HEK293 (cell line): ENCODE measurements at regions not wholly inside any gene's neighbourhood (a gene's known extent, or its start where the extent isn't known, plus 50 kb on each side); places are given as distances from the start of the nearest gene placed in this dataset.
"Not testable (repeated sequence)": the region's sequence is repeated elsewhere in the genome, so short reads cannot be mapped to it uniquely, and the experiment has no call there.

ENCODE experiments used
- CTCF ChIA-PET: fragments of 350-600 bp; formaldehyde crosslinking; extraction: SDS; loops from one replicate; lab custom pipeline; 2021; ENCODE audit warnings: antibody characterized with exemption; lab: Yijun Ruan, JAX
- POLR2A ChIA-PET: fragments of 300-600 bp; formaldehyde crosslinking; extraction: SDS; loops from one replicate; lab custom pipeline; 2020; ENCODE audit warnings: antibody characterized with exemption, inconsistent platforms; lab: Yijun Ruan, JAX
- H3K27ac ChIP-seq: fragments of 200-500 bp; sonication (Bioruptor generic); 2 replicates; pipeline ENCODE4 v1.5.1; 2014; ENCODE audit warnings: low read depth, low read length, control low read depth, inconsistent platforms; ENCODE audit errors: extremely low read depth
- H3K36me3 ChIP-seq, 2 experiments: fragments of 200-500 bp in 1 of 2; sonication (Bioruptor generic) in 1 of 2; 1 replicate in 1 of 2; 2 replicates in 1 of 2; pipeline ENCODE4 v1.5.1; 2014 to 2017; ENCODE audit warnings: inconsistent platforms in 2 of 2, low read length in 2 of 2; ENCODE audit not compliant: control insufficient read depth in 2 of 2, insufficient read depth in 1 of 2
- H3K4me1 ChIP-seq: fragments of 200-500 bp; sonication (Bioruptor generic); 2 replicates; pipeline ENCODE4 v1.5.1; 2014; ENCODE audit warnings: mild to moderate bottlenecking, low read length, inconsistent platforms; ENCODE audit not compliant: control insufficient read depth, insufficient read depth
- H3K4me3 ChIP-seq: 2 replicates; pipeline ENCODE4 v1.5.1; 2011; ENCODE audit warnings: low read depth, mild to moderate bottlenecking, control low read depth, low read length, moderate library complexity
- H3K9me3 ChIP-seq: fragments of 200-500 bp; sonication (Bioruptor generic); 2 replicates; pipeline ENCODE4 v1.5.1; 2014; ENCODE audit warnings: low read depth, low read length, inconsistent platforms; ENCODE audit not compliant: control insufficient read depth, insufficient read depth
- HOXA7 ChIP-seq: sonication (generic); formaldehyde crosslinking; IDR thresholded peaks from 2 replicates; pipeline ENCODE4 v1.8.1; 2022; ENCODE audit warnings: missing genetic modification reagents, borderline replicate concordance
- HOXD13 ChIP-seq: sonication (generic); formaldehyde crosslinking; IDR thresholded peaks from 2 replicates; pipeline ENCODE4 v1.8.0; 2022; ENCODE audit warnings: missing genetic modification reagents, borderline replicate concordance
- KLF10 ChIP-seq: fragments of 450-650 bp; IDR thresholded peaks from 2 replicates; pipeline ENCODE4 v1.5.1; 2018; ENCODE audit warnings: missing biosample characterization, mild to moderate bottlenecking, missing genetic modification characterization
- PRDM6 ChIP-seq: fragments of 450-650 bp; formaldehyde crosslinking; IDR thresholded peaks from 2 replicates; pipeline ENCODE4 v1.5.1; 2017; ENCODE audit warnings: missing biosample characterization, missing genetic modification characterization
- REST ChIP-seq: fragments of 450-650 bp; formaldehyde crosslinking; IDR thresholded peaks from 2 replicates; pipeline ENCODE4 v1.5.1; 2016; ENCODE audit warnings: missing biosample characterization, missing genetic modification characterization
- ZNF140 ChIP-seq: fragments of 450-650 bp; formaldehyde crosslinking; IDR thresholded peaks from 2 replicates; pipeline ENCODE4 v1.5.1; 2016; ENCODE audit warnings: missing biosample characterization, missing genetic modification characterization
- ZNF223 ChIP-seq: fragments of 450-650 bp; formaldehyde crosslinking; IDR thresholded peaks from 2 replicates; pipeline ENCODE4 v1.5.1; 2016; ENCODE audit warnings: missing biosample characterization, missing genetic modification characterization
- ZNF311 ChIP-seq: fragments of 450-650 bp; formaldehyde crosslinking; IDR thresholded peaks from 2 replicates; pipeline ENCODE4 v1.5.1; 2017; ENCODE audit warnings: missing biosample characterization, missing genetic modification characterization, borderline replicate concordance
- ZNF426 ChIP-seq: fragments of 450-650 bp; formaldehyde crosslinking; IDR thresholded peaks from 2 replicates; pipeline ENCODE4 v1.5.1; 2017; ENCODE audit warnings: missing biosample characterization, missing genetic modification characterization, mild to moderate bottlenecking, inconsistent platforms, moderate library complexity
- ZNF555 ChIP-seq: fragments of 450-650 bp; formaldehyde crosslinking; conservative IDR thresholded peaks from 2 replicates; pipeline ENCODE4 v1.5.1; 2017; ENCODE audit warnings: missing biosample characterization, mild to moderate bottlenecking, missing genetic modification characterization, inconsistent platforms
- ZNF560 ChIP-seq: fragments of 450-650 bp; formaldehyde crosslinking; IDR thresholded peaks from 2 replicates; pipeline ENCODE4 v1.5.1; 2017; ENCODE audit warnings: missing biosample characterization, missing genetic modification characterization, borderline replicate concordance
- ZNF610 ChIP-seq: fragments of 450-650 bp; formaldehyde crosslinking; IDR thresholded peaks from 2 replicates; pipeline ENCODE4 v1.5.1; 2016; ENCODE audit warnings: missing biosample characterization, missing genetic modification characterization, borderline replicate concordance
- ZNF623 ChIP-seq: fragments of 450-650 bp; formaldehyde crosslinking; IDR thresholded peaks from 2 replicates; pipeline ENCODE4 v1.5.1; 2016; ENCODE audit warnings: missing biosample characterization, missing genetic modification characterization
- ZXDB ChIP-seq: fragments of 450-650 bp; formaldehyde crosslinking; IDR thresholded peaks from 2 replicates; pipeline ENCODE4 v1.5.1; 2016; ENCODE audit warnings: missing biosample characterization, missing genetic modification characterization
- TF ChIP-seq, protein P1 (sequence below): sonication (generic); formaldehyde crosslinking; IDR thresholded peaks from 2 replicates; pipeline ENCODE4 v1.8.1; 2022; ENCODE audit warnings: mild to moderate bottlenecking, moderate library complexity, missing genetic modification reagents
- TF ChIP-seq, protein P2 (sequence below): fragments of 450-650 bp; formaldehyde crosslinking; IDR thresholded peaks from 2 replicates; pipeline ENCODE4 v1.5.1; 2016; ENCODE audit warnings: missing biosample characterization, missing genetic modification characterization
- TF ChIP-seq, protein P3 (sequence below): fragments of 450-650 bp; formaldehyde crosslinking; conservative IDR thresholded peaks from 2 replicates; pipeline ENCODE4 v1.5.1; 2016; ENCODE audit warnings: low read depth, missing biosample characterization, missing genetic modification characterization
- TF ChIP-seq, protein P4 (sequence below): fragments of 450-650 bp; formaldehyde crosslinking; conservative IDR thresholded peaks from 2 replicates; pipeline ENCODE4 v1.5.1; 2016; ENCODE audit warnings: low read depth, missing biosample characterization, missing genetic modification characterization

GRCh38 chrX:79462458-79462857 lies 95.3 kb upstream of the ITM2A start:
- Histone ChIP-seq H3K4me1 (no peaks in the 10 kb centered on the region), H3K4me3 (no peak overlapping the region), H3K27ac (no peak overlapping the region), H3K9me3 (peaks cover 7% of the 10 kb centered on the region), H3K36me3 (no peaks in the 10 kb centered on the region)
- TF ChIP-seq PRDM6 (no peak), HOXA7 (no peak), ZNF140 (peak; percentile 35; the same call in 1 of the 2 replicates), ZNF311 (tag by site-specific recombination) (no peak), ZNF623 (peak; percentile 58), ZNF555 (tag by site-specific recombination) (peak; percentile 84), ZXDB (tag by site-specific recombination) (0 out of 2 replicates have a peak, but pooled peaks have one; percentile 21), ZNF610 (tag by site-specific recombination) (no peak), REST (tag by site-specific recombination) (0 out of 2 replicates have a peak, but pooled peaks have one; percentile 25), ZNF560 (tag by site-specific recombination) (0 out of 2 replicates have a peak, but pooled peaks have one; percentile 49), ZNF223 (tag by site-specific recombination) (no peak), KLF10 (tag by site-specific recombination) (no peak), ZNF426 (peak; percentile 75), HOXD13 (CRISPR knock-in tag) (no peak)
- TF ChIP-seq, protein P1, sequence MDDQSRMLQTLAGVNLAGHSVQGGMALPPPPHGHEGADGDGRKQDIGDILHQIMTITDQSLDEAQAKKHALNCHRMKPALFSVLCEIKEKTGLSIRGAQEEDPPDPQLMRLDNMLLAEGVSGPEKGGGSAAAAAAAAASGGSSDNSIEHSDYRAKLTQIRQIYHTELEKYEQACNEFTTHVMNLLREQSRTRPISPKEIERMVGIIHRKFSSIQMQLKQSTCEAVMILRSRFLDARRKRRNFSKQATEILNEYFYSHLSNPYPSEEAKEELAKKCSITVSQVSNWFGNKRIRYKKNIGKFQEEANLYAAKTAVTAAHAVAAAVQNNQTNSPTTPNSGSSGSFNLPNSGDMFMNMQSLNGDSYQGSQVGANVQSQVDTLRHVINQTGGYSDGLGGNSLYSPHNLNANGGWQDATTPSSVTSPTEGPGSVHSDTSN (CRISPR knock-in tag) = no peak
- TF ChIP-seq, protein P2, sequence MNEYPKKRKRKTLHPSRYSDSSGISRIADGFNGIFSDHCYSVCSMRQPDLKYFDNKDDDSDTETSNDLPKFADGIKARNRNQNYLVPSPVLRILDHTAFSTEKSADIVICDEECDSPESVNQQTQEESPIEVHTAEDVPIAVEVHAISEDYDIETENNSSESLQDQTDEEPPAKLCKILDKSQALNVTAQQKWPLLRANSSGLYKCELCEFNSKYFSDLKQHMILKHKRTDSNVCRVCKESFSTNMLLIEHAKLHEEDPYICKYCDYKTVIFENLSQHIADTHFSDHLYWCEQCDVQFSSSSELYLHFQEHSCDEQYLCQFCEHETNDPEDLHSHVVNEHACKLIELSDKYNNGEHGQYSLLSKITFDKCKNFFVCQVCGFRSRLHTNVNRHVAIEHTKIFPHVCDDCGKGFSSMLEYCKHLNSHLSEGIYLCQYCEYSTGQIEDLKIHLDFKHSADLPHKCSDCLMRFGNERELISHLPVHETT (tag by site-specific recombination) = no peak
- TF ChIP-seq, protein P3, sequence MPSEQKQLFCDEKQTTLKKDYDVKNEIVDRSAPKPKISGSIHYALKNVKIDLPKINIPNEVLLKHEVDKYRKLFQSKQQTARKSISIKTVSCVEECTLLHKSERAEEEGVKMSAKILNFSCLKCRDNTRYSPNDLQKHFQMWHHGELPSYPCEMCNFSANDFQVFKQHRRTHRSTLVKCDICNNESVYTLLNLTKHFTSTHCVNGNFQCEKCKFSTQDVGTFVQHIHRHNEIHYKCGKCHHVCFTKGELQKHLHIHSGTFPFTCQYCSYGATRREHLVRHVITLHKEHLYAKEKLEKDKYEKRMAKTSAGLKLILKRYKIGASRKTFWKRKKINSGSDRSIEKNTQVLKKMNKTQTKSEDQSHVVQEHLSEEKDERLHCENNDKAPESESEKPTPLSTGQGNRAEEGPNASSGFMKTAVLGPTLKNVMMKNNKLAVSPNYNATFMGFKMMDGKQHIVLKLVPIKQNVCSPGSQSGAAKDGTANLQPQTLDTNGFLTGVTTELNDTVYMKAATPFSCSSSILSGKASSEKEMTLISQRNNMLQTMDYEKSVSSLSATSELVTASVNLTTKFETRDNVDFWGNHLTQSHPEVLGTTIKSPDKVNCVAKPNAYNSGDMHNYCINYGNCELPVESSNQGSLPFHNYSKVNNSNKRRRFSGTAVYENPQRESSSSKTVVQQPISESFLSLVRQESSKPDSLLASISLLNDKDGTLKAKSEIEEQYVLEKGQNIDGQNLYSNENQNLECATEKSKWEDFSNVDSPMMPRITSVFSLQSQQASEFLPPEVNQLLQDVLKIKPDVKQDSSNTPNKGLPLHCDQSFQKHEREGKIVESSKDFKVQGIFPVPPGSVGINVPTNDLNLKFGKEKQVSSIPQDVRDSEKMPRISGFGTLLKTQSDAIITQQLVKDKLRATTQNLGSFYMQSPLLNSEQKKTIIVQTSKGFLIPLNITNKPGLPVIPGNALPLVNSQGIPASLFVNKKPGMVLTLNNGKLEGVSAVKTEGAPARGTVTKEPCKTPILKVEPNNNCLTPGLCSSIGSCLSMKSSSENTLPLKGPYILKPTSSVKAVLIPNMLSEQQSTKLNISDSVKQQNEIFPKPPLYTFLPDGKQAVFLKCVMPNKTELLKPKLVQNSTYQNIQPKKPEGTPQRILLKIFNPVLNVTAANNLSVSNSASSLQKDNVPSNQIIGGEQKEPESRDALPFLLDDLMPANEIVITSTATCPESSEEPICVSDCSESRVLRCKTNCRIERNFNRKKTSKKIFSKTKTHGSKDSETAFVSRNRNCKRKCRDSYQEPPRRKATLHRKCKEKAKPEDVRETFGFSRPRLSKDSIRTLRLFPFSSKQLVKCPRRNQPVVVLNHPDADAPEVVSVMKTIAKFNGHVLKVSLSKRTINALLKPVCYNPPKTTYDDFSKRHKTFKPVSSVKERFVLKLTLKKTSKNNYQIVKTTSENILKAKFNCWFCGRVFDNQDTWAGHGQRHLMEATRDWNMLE (tag by site-specific recombination) = peak; percentile 65; the same call in 1 of the 2 replicates
- TF ChIP-seq, protein P4, sequence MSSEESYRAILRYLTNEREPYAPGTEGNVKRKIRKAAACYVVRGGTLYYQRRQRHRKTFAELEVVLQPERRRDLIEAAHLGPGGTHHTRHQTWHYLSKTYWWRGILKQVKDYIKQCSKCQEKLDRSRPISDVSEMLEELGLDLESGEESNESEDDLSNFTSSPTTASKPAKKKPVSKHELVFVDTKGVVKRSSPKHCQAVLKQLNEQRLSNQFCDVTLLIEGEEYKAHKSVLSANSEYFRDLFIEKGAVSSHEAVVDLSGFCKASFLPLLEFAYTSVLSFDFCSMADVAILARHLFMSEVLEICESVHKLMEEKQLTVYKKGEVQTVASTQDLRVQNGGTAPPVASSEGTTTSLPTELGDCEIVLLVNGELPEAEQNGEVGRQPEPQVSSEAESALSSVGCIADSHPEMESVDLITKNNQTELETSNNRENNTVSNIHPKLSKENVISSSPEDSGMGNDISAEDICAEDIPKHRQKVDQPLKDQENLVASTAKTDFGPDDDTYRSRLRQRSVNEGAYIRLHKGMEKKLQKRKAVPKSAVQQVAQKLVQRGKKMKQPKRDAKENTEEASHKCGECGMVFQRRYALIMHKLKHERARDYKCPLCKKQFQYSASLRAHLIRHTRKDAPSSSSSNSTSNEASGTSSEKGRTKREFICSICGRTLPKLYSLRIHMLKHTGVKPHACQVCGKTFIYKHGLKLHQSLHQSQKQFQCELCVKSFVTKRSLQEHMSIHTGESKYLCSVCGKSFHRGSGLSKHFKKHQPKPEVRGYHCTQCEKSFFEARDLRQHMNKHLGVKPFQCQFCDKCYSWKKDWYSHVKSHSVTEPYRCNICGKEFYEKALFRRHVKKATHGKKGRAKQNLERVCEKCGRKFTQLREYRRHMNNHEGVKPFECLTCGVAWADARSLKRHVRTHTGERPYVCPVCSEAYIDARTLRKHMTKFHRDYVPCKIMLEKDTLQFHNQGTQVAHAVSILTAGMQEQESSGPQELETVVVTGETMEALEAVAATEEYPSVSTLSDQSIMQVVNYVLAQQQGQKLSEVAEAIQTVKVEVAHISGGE (tag by site-specific recombination) = peak; percentile 64
- ChIA-PET CTCF (no interaction called here), POLR2A (no interaction called here)

GRCh38 chrX:79456593-79456992 lies 89.5 kb upstream of the ITM2A start:
- H3K36me3 ChIP-seq, H3K27ac ChIP-seq, H3K9me3 ChIP-seq, H3K4me3 ChIP-seq, H3K4me1 ChIP-seq, POLR2A ChIA-PET, CTCF ChIA-PET: not testable (repeated sequence)
